Stimulated activated CD4-positive, alpha-beta T cell treated with anti-CD3 and anti-CD28 coated beads, Interleukin-12 subunit alpha, Interleukin-12 subunit beta, amount 100 ng/mL, for 24 hours (primary cell): ENCODE measurements at regions not wholly inside any gene's neighbourhood (a gene's known extent, or its start where the extent isn't known, plus 50 kb on each side); places are given as distances from the start of the nearest gene placed in this dataset.
"Not testable (repeated sequence)": the region's sequence is repeated elsewhere in the genome, so short reads cannot be mapped to it uniquely, and the experiment has no call there.

Experiments used
- DNase-seq, 2 experiments: peaks; one replicate each; pipeline ENCODE4 v3.0.0-alpha.2; 2020; ENCODE audit warnings: low read depth in 2 of 2

- DNase-seq = not testable (repeated sequence)
These were observed 733.1 kb upstream of the TPTE start for GRCh38 chr21:9788281-9788680.

GRCh38 chr21:9790354-9790753, 731.0 kb upstream of the TPTE start:
- not testable (repeated sequence) for DNase-seq

GRCh38 chr21:9791453-9791852, 729.9 kb upstream of the TPTE start:
- not testable (repeated sequence) for DNase-seq

GRCh38 chr21:9795291-9795690, 726.1 kb upstream of the TPTE start:
- DNase-seq = not testable (repeated sequence)

- not testable (repeated sequence) for DNase-seq
These were observed 725.1 kb upstream of the TPTE start for GRCh38 chr21:9796293-9796692.

GRCh38 chr21:9807675-9808074, 713.7 kb upstream of the TPTE start:
- DNase-seq = not testable (repeated sequence)

- not testable (repeated sequence) for DNase-seq
These were observed 710.0 kb upstream of the TPTE start for GRCh38 chr21:9811223-9812004.

GRCh38 chr21:9812507-9812906, 708.9 kb upstream of the TPTE start:
- not testable (repeated sequence) for DNase-seq

GRCh38 chr21:9813894-9814814, 707.2 kb upstream of the TPTE start:
- DNase-seq = not testable (repeated sequence)

GRCh38 chr21:9815181-9815789, 706.1 kb upstream of the TPTE start:
- DNase-seq = not testable (repeated sequence)

- not testable (repeated sequence) for DNase-seq
These were observed 704.5 kb upstream of the TPTE start for GRCh38 chr21:9816734-9817334.

- not testable (repeated sequence) for DNase-seq
These were observed 703.4 kb upstream of the TPTE start for GRCh38 chr21:9817841-9818441.

GRCh38 chr21:9819549-9820192, 701.7 kb upstream of the TPTE start:
- not testable (repeated sequence) for DNase-seq

GRCh38 chr21:9820579-9820978, 700.8 kb upstream of the TPTE start:
- not testable (repeated sequence) for DNase-seq

GRCh38 chr21:9821472-9821871, 699.9 kb upstream of the TPTE start:
- not testable (repeated sequence) for DNase-seq

- not testable (repeated sequence) for DNase-seq
These were observed 699.1 kb upstream of the TPTE start for GRCh38 chr21:9822093-9822820.

GRCh38 chr21:9823197-9824157, 697.9 kb upstream of the TPTE start:
- DNase-seq = peak in 1 of 2 experiments; percentile 13

- DNase-seq = not testable (repeated sequence)
These were observed 690.6 kb upstream of the TPTE start for GRCh38 chr21:9830801-9831200.

- not testable (repeated sequence) for DNase-seq
These were observed 688.6 kb upstream of the TPTE start for GRCh38 chr21:9832751-9833150.
